Thyroid gland (tissue), 4 donors: ENCODE measurements at regions not wholly inside any gene's neighbourhood (a gene's known extent, or its start where the extent isn't known, plus 50 kb on each side); places are given as distances from the start of the nearest gene placed in this dataset.

Experiments used
- POLR2A ChIP-seq, 2 donors: fragments of 450-650 bp; IDR thresholded peaks; one replicate each; pipeline ENCODE4 v1.6.1; 2017; ENCODE audit warnings: antibody characterized with exemption in 2 of 2, mild to moderate bottlenecking in 2 of 2, moderate library complexity in 1 of 2
- TF ChIP-seq, protein P1 (sequence below), 6 experiments: fragments of 200-600 bp in 3 of 6; fragments of 450-650 bp in 3 of 6; sonication (generic) in 3 of 6; IDR thresholded peaks; one replicate each; pipeline ENCODE4 v1.5.1; 2016 to 2019; ENCODE audit warnings: antibody characterized with exemption in 6 of 6, mild to moderate bottlenecking in 2 of 6, inconsistent platforms in 1 of 6, moderate library complexity in 1 of 6

DNA sequence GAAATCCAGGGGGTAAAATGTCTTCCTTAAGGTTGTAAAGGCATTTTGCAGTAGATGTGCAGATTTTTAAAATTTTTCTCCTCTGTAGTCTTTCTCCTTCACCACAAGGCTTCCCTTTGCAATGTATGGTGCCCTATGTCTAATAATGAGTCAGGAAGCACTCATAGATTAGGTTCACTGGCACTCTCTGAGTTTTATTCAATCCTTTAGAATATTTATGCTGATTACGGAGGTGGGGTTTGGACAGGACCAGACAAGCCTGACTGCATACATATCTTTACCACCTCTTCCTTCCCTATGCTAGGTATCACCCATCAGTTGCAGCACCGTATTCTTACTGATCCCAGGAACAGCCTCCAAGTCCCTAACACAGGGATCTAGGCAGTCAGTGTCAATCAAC lies 99.5 kb downstream of the NEDD1 start:
- TF ChIP-seq, protein P1, sequence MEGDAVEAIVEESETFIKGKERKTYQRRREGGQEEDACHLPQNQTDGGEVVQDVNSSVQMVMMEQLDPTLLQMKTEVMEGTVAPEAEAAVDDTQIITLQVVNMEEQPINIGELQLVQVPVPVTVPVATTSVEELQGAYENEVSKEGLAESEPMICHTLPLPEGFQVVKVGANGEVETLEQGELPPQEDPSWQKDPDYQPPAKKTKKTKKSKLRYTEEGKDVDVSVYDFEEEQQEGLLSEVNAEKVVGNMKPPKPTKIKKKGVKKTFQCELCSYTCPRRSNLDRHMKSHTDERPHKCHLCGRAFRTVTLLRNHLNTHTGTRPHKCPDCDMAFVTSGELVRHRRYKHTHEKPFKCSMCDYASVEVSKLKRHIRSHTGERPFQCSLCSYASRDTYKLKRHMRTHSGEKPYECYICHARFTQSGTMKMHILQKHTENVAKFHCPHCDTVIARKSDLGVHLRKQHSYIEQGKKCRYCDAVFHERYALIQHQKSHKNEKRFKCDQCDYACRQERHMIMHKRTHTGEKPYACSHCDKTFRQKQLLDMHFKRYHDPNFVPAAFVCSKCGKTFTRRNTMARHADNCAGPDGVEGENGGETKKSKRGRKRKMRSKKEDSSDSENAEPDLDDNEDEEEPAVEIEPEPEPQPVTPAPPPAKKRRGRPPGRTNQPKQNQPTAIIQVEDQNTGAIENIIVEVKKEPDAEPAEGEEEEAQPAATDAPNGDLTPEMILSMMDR (IDR thresholded peaks at IDR 0.05): no peak
- TF ChIP-seq POLR2A (IDR thresholded peaks at IDR 0.05): no peak
